RWPE1 (cell line): ENCODE measurements at regions not wholly inside any gene's neighbourhood (a gene's known extent, or its start where the extent isn't known, plus 50 kb on each side); places are given as distances from the start of the nearest gene placed in this dataset.
"Not testable (repeated sequence)": the region's sequence is repeated elsewhere in the genome, so short reads cannot be mapped to it uniquely, and the experiment has no call there.

Source experiments
- CTCF ChIA-PET: fragments of 350-600 bp; sonication (Branson Sonifier 250); formaldehyde crosslinking; extraction: SDS; loops from one replicate; lab custom pipeline; 2021; lab: Yijun Ruan, JAX
- POLR2A ChIA-PET: fragments of 400-600 bp; formaldehyde crosslinking; extraction: SDS; loops from one replicate; lab custom pipeline; 2020; ENCODE audit warnings: antibody characterized with exemption; ENCODE audit not compliant: low non-redundant PET; lab: Yijun Ruan, JAX
- DNase-seq: peaks from one replicate; pipeline ENCODE4 v3.0.0; 2012; ENCODE audit warnings: low spot score
- H3K27ac ChIP-seq: fragments of 450-650 bp; 2 replicates; pipeline ENCODE4 v1.5.1; 2017
- TF ChIP-seq, protein P1 (sequence below): fragments of 450-650 bp; conservative IDR thresholded peaks from 2 replicates; pipeline ENCODE4 v1.5.1; 2017; ENCODE audit warnings: low read depth, mild to moderate bottlenecking

DNA sequence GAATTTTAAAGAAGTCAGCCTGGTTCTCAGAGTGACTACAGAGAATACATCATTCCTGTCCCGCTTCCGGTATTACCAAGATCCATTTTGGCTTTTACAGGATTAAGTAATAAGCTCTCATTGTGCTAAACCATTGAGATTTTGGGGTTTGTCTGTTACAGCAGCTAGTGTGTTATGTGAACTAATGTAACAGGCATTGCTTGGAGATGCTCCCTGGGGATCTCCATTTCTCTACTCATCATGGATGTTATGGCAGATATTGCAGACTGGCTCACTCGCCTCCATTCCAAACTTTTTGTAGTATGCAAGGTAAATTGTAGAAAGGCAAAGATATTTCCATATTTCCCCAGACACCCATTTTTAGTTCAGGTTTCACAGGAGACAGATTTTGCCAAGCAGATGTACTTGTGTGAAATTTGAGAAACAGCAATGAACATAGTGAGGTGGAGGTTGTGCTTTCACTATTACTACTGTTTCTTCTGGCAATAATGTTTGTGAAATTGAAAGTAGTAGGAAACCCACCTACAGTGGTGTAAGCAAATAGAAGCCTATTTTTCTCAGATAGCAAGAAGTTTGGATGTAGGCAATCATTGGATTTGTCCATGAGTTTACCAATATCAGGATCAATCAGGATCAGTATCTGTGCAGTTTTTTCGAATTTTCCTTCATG lies 177.1 kb upstream of the GALNT15 start:
- DNase-seq: no peak
- ChIA-PET POLR2A (no interaction called here), CTCF (no interaction called here)
- TF ChIP-seq, protein P1, sequence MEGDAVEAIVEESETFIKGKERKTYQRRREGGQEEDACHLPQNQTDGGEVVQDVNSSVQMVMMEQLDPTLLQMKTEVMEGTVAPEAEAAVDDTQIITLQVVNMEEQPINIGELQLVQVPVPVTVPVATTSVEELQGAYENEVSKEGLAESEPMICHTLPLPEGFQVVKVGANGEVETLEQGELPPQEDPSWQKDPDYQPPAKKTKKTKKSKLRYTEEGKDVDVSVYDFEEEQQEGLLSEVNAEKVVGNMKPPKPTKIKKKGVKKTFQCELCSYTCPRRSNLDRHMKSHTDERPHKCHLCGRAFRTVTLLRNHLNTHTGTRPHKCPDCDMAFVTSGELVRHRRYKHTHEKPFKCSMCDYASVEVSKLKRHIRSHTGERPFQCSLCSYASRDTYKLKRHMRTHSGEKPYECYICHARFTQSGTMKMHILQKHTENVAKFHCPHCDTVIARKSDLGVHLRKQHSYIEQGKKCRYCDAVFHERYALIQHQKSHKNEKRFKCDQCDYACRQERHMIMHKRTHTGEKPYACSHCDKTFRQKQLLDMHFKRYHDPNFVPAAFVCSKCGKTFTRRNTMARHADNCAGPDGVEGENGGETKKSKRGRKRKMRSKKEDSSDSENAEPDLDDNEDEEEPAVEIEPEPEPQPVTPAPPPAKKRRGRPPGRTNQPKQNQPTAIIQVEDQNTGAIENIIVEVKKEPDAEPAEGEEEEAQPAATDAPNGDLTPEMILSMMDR: no peak
- no peak overlapping the region for H3K27ac ChIP-seq

DNA sequence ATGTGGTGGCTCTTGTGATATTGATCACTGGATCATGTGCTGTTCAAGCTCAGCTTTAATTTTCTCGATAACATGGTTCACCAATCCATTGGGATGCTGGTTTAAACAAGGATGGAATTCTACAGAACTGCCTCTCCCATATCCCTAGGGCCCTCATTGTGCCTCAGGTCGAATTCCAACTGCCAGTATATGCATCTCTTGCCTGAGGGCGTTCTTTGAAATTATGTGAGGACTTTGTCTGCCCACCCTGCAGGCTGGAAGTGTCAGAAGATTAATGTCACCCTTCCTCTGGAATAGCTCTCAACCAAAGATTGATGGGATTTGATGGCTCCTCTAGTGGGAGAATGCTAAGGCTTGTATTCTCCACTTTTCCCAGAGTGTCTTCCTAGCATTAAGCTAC lies 175.6 kb upstream of the GALNT15 start:
- TF ChIP-seq, protein P1: no peak
- no peak for DNase-seq
- ChIA-PET CTCF (no interaction called here), POLR2A (no interaction called here)
- no peak overlapping the region for H3K27ac ChIP-seq

DNA sequence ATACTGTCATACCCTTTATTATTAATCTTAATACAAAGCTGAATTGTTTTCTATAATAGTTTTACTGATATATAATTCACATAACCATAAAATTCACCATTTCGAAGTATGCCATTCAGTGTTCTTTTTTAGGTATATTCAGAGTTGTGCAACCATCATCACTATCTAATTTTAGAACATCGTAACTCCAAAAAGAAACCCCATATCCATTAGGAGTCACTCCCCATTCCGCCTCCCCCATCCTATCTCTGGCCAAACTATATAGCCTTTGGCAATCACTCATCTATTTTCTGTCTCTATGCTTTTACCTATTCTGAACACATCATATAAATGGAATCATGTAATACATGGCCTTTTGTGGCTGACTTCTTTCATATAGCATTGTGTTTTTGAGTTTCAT lies 169.7 kb upstream of the GALNT15 start:
- no peak for DNase-seq
- ChIA-PET POLR2A (no interaction called here), CTCF (no interaction called here)
- H3K27ac ChIP-seq: no peak overlapping the region
- TF ChIP-seq, protein P1: no peak

DNA sequence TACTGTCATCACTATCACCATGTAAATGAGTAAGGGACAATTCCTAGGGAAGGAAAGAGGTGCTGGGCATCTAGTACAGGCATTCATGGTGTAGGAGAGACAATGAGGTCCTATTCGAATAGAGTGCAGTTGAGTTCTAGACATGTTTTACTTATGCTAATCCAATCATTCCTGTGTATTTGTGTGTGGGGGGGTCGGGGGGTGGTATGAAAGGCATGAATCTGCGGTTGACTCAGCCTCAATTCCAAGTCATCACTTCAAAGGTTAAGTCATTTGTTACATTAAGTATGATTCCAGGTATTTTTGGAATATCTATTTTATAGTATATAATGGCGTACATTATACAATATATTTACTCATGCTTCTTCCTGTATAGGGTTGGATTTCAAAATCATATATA lies 163.1 kb upstream of the GALNT15 start:
- CTCF ChIA-PET: no interaction called here
- TF ChIP-seq, protein P1: no peak
- H3K27ac ChIP-seq: no peak overlapping the region
- POLR2A ChIA-PET: interaction anchor here (0.7 kb wide), 1 partner anchor 24 kb away, joined by 3 read pairs; no protein-coding TSS in a partner anchor
- DNase-seq: no peak

DNA sequence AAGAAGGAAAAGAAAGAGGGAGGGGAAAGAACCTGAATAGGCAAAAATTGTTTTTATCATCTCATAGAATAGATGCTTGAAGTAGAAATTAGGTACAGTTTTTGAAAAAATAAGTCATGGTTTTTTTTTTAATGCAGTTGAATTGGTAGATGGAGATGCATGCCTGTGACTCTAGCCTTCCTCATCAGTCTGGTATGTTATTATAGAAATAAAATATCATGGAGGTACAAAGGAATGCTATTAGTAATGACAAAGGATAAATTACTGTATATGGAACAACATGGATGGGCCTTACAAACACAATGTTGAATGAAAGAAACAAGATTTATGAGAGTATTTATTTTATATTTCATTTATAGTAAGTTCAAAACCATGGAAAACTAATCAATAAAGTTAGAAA lies 162.4 kb upstream of the GALNT15 start:
- ChIA-PET CTCF (no interaction called here), POLR2A (no interaction called here)
- DNase-seq: no peak
- H3K27ac ChIP-seq: no peak overlapping the region
- TF ChIP-seq, protein P1: no peak

DNA sequence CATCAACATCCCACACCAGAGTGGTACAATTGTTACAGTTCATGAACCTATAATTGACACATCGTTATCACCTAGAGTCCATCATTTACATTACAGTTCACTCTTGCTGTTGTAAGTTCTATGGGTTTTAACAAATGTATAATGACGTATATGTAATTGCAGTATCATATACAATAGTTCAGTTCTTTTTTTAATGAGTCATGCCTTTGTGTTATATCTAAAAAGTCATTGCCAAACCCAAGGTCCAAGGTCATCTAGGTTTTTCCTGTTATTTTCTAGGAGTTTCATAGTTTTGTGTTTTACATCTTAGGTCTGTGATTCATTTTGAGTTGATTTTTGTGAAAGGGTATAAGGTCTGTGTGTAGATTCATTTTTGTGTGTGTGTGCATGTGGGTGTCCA lies 160.9 kb upstream of the GALNT15 start:
- no peak for DNase-seq
- no peak overlapping the region for H3K27ac ChIP-seq
- TF ChIP-seq, protein P1: no peak
- ChIA-PET CTCF (no interaction called here), POLR2A (no interaction called here)

DNA sequence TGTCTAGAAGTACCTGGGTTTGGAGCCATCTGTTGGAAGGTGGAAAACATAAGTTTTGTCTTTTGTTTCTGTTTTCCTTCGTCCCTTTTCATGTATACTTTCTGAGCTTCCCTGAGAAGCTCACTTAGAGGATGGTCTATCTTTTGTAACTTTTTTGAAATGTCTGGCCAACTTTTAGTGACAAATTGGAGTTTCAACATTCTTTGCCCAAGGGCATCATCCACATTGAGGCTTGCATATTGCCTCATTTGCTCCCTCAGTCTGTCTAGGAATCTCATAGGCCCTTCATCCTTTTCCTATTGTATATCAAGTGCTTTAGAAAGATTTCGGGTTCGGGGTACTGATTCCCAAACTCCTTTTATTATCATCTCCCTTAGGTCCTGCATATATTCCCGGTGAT lies 152.7 kb upstream of the GALNT15 start:
- CTCF ChIA-PET, DNase-seq, H3K27ac ChIP-seq, POLR2A ChIA-PET: not testable (repeated sequence)

DNA sequence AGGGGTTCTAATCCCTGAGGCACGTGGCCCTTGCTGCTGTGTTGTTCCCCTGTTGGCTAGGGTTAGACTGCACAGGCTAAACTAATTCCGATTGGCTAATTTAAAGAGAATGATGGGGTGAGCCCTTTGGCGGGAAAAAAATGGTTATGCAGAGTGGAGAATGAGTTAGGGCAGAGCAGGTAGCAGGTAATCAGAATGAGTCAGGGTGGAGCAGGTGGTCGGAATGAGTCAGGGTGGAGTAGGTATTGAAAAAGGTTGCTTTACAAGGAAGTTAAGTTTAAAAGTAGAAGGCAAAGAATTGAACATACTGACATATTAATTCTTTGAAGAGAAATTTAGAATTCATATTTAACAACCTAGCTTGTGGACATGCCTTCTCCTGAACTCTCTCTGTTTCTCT lies 150.6 kb upstream of the GALNT15 start:
- H3K27ac ChIP-seq, DNase-seq, CTCF ChIA-PET, POLR2A ChIA-PET: not testable (repeated sequence)
